GM19395 (cell line): ENCODE measurements at regions not wholly inside any gene's neighbourhood (a gene's known extent, or its start where the extent isn't known, plus 50 kb on each side); places are given as distances from the start of the nearest gene placed in this dataset.

Experiments
- ATAC-seq: cut with Tn5 transposase; IDR thresholded peaks from one replicate; pipeline ENCODE4 v1.9.1; 2021; ENCODE audit warnings: mild to moderate bottlenecking, moderate library complexity; ENCODE audit not compliant: unreplicated experiment

DNA sequence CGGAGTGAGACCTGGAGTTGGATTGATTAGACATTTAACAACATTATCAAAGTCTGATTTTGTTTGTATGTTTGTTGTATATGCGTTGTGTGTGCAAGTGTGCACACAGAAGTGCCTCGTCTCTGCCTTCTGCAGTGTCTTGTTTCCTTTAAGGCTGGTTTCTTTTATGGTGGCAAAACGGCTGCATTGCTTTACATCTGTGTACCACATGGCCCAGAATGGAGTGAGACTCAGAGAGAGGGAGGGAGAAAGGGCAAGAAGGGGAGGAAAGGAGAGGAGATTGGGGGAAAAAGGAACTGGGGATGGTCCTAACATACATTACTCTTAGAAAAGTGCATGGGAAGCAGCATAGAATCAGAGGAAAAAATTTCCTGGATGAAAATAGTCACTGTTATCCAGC lies 99.7 kb upstream of the WLS start:
- ATAC-seq, result no peak

DNA sequence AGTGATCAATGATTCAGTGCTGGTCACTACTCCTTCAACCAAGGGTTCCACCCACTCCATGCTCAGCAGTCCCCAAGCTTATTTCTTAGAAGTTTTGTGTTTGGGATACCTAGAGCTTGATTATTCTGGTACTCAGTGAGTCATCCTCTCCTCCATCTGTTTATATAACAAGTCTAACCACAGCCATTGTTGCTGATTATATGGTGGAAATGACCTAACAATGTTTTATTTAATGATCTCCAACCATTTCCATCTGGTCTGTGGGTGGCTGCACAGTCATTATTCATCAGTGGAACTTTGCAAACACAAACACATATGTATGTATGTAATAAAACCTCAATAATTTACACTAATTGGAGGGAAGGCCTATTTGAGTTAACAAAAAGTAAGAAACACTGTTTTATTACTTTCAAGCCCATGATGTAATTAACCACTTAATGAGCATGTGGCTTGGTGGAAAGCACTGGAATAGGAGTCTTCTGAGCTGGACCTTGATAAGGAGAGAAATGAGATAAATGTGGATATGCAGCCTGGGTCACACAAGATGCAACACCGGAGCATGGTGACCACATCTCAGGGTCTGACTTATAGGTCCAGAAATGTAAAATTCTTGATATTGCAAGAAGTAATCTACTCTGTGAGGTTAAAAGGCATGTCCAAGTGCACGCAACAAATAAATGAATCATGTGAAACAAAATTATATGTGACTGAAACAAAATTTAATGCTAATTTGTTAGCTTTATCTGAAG lies 99.0 kb upstream of the WLS start:
- no peak for ATAC-seq

- ATAC-seq, result no peak
These were observed 98.1 kb upstream of the WLS start for GRCh38 chr1:68330391-68330790.

DNA sequence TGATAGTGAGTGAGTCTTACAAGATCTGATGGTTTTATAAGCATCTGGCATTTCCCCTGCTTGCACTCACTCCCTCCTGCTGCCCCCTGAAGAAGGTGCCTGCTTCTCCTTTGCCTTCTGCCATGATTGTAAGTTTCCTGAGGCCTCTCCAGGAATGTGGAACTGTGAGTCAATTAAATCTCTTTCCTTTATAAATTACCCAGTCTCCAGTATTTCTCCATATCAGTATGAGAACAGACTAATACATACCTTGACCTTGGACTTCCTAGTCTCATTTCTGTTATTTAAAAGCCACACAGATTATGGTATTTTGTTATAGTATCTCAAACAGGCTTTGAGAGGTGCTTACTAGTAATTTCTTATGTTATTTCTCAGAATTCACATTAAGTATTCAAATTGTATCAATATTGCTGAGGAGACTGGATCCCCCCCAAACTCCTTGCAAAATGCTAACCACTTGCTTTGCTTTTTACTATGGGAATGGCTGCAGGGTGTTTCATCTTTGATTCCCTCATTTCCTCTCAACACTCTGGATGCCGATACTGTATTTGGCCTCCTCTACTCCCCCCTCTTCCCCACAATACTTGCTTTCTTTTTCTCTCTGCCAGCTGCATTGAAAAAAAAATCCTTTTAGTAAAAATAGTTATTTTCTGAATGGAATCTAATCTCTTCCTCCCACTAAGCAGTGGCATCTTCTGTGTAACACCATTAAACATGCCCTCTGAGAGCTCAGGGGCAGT lies 96.9 kb upstream of the WLS start:
- no peak for ATAC-seq

DNA sequence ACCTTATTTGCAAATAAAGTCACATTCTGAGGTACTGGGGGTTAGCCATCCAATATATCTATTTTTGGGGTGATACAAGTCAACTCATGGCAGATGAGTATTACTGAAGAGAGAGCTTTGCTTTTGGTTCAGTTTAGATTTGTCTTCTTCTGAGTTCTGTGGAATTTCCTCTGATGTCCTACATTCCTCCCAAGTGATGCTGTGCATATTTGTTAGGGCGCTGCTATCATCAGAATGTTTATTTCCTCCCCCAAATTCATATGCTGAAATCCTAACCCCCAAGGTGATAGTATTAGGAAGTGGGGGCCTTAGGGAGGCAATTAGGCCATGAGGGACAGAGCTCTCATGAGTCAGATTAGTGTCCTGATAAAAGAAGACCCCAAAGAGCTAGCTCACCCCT lies 96.2 kb upstream of the WLS start:
- no peak for ATAC-seq

DNA sequence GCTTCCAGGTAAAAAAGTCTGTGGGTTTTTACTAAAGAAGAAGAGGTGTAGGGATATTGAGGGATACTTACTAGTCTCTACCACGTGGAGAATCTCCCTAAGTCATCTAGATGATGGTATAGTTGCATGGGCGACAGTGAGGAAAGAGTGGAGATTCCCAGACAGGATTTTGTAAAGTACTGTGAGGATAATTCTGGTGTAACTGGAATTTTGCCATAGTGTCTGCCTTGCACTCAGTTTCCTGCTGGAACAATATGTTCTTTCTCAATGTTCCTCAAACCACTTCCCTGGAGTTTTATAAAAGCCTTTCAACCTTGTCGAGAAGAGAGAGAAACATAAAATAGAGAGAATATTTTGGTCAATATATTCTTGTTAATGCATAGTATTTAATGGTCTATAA lies 95.1 kb upstream of the WLS start:
- no peak for ATAC-seq

DNA sequence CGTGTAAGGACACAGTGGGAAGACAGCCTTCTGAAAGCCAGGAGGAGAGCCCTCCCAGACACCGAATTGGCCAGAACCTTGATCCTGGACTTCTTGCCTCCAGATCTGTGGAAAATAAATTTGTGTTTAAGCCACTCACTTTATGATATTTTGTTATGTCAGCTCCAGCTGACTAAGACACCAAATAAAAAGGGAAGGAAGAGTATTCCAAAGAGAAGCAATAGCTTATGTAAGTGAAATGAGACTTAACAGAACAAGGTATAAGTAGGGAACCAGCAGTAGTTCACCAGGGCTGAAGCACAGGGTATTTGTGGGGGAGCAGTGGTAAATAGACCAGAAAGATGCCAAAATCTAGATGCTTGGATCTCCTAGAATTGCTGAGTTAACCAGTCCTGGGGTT lies 94.2 kb upstream of the WLS start:
- no peak for ATAC-seq

DNA sequence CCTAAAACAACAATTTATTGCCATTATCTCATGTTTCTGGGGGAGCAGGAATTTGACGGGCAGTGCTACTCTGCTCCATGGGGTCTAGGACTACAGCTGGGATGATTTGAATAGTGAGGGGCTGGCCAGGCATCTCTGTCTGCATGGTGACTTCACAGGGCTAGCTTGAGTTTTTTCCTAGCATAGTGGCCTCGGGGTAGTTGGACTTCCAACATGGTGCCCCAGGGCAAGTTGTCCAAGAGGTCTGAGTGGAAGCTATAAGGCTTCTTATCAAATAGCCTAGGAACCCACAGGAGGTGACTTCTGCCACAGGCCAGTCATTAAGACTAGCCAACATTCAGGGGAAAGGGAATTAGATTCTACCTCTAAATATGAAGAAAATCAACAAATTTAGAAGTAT lies 92.0 kb upstream of the WLS start:
- ATAC-seq, result no peak

GRCh38 chr1:68322837-68323687 lies 90.7 kb upstream of the WLS start:
- no peak for ATAC-seq

DNA sequence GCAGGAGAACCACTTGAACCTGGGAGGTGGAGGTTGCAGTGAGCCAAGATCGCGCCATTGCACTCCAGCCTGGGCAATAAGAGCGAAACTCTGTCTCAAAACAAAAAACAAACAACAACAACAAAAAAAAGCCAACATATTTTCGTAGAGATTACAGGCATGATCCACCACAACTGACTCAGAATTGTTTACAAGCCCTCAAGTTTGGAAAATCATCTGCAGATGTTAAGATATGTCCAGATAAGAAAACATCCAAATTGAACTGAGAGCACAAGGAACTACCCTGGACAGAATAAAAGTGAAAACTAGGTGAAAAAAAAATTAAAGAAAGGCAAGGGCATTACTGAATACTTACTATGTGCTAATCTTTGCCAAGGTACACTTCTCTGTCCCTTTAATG lies 89.8 kb upstream of the WLS start:
- no peak for ATAC-seq

DNA sequence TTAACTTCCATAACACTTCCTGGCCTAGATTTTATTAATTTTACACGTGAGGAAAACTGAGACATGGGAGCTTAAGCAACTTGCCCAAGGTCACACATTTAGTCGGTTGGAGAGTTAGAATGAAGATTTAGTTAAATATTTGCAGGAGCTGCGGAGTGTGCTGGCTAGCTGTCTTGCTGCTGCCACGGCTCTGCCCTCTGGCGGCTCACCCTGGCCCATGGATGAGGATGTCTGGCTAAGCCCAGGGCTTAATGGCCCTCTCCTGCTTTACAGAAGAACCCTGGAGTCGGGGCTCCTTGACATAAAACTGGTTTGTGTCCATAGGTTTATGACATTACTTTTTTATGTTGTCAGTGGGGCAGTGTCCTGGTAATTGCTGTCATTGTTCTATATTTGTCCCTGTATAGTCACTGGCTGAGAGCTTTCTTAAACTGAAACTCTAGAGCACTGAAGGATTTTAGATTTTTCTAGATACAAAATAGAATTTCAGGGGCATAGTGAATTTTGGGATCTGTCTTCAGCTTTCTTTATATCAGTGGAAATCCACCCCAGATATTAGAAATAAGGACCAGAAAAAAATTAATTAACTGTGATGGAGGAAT lies 88.9 kb upstream of the WLS start:
- ATAC-seq, result no peak

- no peak for ATAC-seq
These were observed 88.0 kb upstream of the WLS start for GRCh38 chr1:68320349-68320748.

DNA sequence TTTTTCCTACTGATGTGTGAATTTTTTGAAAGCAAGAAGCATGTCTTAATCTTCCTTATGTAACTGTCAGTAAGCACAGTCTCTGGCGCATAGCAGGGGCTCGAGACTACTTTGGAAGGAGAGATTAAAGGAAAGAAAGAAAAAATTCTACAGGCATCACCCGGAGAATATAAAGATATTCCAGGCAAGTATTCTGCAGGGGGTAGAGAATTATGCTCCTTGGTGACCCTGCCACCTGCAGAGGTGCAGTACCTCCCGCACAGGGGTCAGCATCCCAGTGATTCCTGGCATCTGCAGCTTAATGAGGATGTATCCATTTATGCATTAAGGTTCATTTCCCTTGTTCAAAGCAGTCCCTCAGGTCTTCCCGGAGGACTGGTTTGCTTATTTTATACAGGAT lies 87.6 kb upstream of the WLS start:
- no peak for ATAC-seq

- no peak for ATAC-seq
These were observed 85.2 kb upstream of the WLS start for GRCh38 chr1:68317543-68317942.

DNA sequence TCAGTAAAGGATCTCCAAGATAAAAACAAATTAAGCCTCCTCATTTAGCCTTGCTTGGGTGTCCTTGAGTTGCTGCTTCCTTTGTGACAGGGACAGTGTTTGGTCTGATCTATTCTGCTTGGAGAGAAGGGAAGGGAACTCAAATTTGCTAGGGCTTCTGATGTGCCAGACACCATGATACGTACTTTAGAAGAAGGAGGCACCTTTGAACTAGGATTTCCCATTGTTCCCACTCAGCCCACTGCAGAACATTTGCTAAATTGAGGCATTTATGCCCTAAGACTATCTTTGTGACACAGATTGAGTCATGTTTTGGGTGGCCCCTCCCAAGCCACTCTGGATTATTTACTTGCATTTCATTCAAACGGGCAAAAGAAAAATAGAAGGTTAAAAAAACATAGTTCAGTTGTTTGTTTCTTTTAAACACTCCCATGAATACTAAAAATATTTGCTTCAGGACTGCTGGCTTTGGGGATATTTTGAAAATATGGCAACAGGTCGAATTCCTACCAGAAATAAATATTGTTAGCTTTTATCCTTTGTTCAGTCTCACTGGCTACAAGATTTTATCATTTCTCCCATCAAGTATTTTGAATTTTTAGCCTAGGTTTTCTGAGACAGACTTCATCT lies 81.9 kb upstream of the WLS start:
- no peak for ATAC-seq

DNA sequence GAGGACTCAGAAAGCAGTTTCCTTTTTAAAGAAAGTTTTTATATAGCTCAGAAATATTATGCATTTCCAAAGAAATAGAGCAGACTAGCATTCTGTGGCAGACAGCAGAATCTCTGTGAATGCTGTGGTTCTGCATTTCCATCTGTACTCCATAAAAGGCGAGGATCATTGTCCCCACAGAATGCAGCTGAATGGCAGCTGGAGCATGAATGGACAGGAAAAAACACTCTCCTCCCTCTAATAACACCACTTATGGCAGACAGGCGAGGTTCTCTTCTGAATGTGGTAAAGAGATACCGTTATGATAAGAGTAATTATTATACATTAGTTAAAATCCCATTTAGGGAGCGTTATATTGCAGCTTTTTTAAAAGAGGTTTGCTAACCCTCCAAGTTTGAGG lies 81.4 kb upstream of the WLS start:
- no peak for ATAC-seq

DNA sequence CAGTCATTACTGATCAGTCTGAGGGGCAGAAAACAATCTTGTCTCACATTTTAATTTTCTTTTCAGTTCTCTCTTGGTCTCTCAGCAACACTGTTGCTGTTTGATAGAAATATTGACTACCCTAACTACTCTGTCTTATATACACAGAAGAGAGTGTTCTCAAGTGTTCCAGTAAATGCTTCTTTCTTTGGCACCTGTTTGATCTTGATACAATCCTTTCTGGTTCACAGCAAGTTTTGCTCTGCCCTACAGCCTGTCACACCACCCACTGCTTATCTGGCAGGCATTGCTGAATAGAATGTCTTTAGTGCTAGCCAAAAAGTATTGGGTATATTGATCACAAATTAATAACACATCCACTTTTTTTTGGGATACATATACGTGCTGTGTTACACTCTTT lies 75.7 kb upstream of the WLS start:
- ATAC-seq, result no peak

- ATAC-seq, result no peak
These were observed 75.1 kb upstream of the WLS start for GRCh38 chr1:68307378-68307787.

DNA sequence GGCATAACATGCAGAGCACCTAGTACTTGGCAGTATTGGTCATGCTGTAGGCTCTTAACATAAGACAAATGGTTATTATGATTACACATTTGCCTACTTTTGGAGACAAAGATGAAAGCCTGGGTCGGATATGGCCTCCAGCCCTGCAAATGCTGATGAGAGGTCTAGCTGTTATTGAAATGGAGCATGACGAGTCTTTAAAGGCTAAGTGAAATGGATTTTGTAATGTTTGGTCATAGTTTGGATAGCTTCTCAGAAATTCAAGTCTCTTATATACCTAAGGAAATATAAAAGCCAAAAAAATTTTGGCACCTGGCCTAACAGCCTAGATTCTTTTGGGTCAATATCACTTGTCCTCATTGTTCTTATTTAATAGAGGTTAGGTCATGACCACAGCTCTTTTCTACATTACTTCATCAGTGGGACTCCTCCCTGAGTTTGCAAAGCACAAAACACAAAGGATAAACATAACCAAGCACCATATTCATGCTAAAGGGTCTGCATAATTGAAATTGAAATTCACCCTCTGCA lies 69.2 kb upstream of the WLS start:
- no peak for ATAC-seq

DNA sequence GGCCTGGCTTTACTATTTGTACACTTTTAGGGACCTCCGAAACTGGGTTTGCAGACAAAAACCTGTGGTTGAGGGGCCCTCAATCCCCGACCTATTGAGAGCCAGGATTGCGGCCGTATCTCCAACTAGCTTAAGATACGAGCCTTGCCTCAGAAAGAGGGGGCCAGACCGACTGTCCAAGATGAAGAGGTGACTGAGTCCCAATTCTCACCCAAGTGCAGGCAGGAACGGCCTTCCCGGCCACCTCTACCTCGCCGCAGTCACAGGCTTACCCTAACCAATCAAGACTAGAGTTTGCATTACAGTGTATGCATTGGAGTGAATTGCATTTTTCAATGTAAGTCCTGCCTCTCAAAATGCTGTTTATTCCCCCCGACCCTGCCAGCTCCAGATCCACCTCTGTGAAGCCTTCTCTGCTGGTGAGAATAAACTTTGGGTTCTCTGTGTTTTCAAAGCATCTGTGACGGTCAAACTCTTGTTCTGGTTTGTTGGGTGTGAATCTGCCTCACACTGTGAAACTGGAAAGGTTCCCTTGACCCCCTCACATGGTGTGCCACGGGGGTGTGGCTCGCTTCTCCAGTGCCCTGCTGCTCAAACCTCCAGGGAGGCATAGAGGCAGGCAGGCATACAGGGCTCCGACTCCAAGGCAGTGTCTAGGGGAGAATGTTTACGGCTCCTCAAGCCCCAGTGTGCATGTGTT lies 62.2 kb upstream of the WLS start:
- no peak for ATAC-seq
